Gastrocnemius medialis (tissue), 4 donors: ENCODE measurements at regions not wholly inside any gene's neighbourhood (a gene's known extent, or its start where the extent isn't known, plus 50 kb on each side); places are given as distances from the start of the nearest gene placed in this dataset.

Experiments used
- POLR2A ChIP-seq, 2 donors: fragments of 450-650 bp; IDR thresholded peaks; one replicate each; pipeline ENCODE4 v1.6.1; 2017; ENCODE audit warnings: antibody characterized with exemption in 2 of 2, mild to moderate bottlenecking in 2 of 2, moderate library complexity in 2 of 2
- TF ChIP-seq, protein P1 (sequence below), 5 experiments: fragments of 450-650 bp in 3 of 5; fragments of 200-600 bp in 2 of 5; sonication (generic) in 2 of 5; IDR thresholded peaks in 4 of 5; conservative IDR thresholded peaks in 1 of 5; 1 replicate in 4 of 5; 2 replicates in 1 of 5; pipeline ENCODE4 v1.5.1; 2016 to 2019; ENCODE audit warnings: antibody characterized with exemption in 5 of 5, mild to moderate bottlenecking in 3 of 5, moderate library complexity in 3 of 5

DNA sequence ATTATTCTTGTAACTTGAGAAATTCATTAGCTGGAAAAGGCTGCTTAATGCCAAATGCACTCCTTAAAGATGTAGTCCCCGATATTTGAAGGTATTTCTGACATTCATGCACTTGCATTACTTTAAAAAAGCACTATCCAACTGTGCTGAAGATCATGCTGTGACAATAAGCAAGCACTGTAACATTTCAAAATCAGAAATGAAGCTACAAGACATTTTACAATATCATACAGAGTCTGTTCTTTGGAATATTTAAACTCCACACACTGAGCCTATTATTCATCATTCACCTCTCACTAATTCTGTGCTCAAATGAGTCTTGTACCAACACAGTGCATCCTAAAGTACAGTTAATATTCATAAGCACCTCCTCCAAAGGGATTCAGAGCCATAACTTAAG lies 413.2 kb downstream of the CETN3 start:
- TF ChIP-seq, protein P1, sequence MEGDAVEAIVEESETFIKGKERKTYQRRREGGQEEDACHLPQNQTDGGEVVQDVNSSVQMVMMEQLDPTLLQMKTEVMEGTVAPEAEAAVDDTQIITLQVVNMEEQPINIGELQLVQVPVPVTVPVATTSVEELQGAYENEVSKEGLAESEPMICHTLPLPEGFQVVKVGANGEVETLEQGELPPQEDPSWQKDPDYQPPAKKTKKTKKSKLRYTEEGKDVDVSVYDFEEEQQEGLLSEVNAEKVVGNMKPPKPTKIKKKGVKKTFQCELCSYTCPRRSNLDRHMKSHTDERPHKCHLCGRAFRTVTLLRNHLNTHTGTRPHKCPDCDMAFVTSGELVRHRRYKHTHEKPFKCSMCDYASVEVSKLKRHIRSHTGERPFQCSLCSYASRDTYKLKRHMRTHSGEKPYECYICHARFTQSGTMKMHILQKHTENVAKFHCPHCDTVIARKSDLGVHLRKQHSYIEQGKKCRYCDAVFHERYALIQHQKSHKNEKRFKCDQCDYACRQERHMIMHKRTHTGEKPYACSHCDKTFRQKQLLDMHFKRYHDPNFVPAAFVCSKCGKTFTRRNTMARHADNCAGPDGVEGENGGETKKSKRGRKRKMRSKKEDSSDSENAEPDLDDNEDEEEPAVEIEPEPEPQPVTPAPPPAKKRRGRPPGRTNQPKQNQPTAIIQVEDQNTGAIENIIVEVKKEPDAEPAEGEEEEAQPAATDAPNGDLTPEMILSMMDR (IDR thresholded peaks at IDR 0.05 in 4 of 5, conservative IDR thresholded peaks at IDR 0.05 in 1 of 5) = no peak
- TF ChIP-seq POLR2A (IDR thresholded peaks at IDR 0.05) = no peak
